22Rv1 (cell line): ENCODE measurements at regions not wholly inside any gene's neighbourhood (a gene's known extent, or its start where the extent isn't known, plus 50 kb on each side); places are given as distances from the start of the nearest gene placed in this dataset.

Experiments
- ZFX ChIP-seq: fragments of 450-650 bp; IDR thresholded peaks from 2 replicates; pipeline ENCODE4 v1.6.1; 2017; ENCODE audit warnings: antibody characterized with exemption, borderline replicate concordance
- TF ChIP-seq, protein P1 (sequence below): fragments of 450-650 bp; IDR thresholded peaks from 2 replicates; pipeline ENCODE4 v1.5.1; 2017; ENCODE audit warnings: mild to moderate bottlenecking

DNA sequence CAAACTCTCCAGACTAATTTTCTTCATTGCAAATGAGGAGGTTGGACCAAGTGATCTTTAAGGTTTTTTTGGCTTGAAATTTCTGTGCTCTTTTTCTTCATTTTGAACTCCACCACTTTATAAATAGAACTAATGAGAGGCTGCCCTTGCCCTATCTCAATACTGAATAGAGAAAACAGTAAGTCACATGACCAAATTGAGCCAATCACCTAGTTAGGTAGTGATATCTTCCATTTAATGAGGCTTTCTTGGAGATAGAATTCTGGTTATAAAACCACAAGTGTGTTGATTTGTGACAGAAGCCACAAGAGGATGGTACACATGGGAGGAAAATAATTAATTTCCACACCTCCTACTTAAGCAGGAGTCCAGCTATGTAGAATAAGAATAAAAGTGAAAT, 263.4 kb upstream of the SNX7 start:
- TF ChIP-seq, protein P1, sequence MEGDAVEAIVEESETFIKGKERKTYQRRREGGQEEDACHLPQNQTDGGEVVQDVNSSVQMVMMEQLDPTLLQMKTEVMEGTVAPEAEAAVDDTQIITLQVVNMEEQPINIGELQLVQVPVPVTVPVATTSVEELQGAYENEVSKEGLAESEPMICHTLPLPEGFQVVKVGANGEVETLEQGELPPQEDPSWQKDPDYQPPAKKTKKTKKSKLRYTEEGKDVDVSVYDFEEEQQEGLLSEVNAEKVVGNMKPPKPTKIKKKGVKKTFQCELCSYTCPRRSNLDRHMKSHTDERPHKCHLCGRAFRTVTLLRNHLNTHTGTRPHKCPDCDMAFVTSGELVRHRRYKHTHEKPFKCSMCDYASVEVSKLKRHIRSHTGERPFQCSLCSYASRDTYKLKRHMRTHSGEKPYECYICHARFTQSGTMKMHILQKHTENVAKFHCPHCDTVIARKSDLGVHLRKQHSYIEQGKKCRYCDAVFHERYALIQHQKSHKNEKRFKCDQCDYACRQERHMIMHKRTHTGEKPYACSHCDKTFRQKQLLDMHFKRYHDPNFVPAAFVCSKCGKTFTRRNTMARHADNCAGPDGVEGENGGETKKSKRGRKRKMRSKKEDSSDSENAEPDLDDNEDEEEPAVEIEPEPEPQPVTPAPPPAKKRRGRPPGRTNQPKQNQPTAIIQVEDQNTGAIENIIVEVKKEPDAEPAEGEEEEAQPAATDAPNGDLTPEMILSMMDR: no peak
- no peak for TF ChIP-seq ZFX
